Small intestine (tissue), 7 donors: ENCODE measurements at regions not wholly inside any gene's neighbourhood (a gene's known extent, or its start where the extent isn't known, plus 50 kb on each side); places are given as distances from the start of the nearest gene placed in this dataset.

ENCODE experiments used
- DNase-seq, 2 donors: peaks; one replicate each; pipeline versions ENCODE4 v3.0.0 to v3.0.0-alpha.2; 2013
- FAIRE-seq: peaks from 2 replicates; lab custom pipeline; 2012; peaks lifted over from hg19 to GRCh38; lab: Jason Lieb, UNC
- H3K27ac ChIP-seq, 3 donors: one replicate each; pipeline ENCODE4 v1.5.1; 2013; ENCODE audit warnings: low read length in 2 of 3, mild to moderate bottlenecking in 2 of 3, control low read depth in 1 of 3, inconsistent platforms in 1 of 3, low read depth in 1 of 3, moderate library complexity in 1 of 3
- H3K27me3 ChIP-seq, 3 donors: one replicate each; pipeline ENCODE4 v1.6.1; 2013; ENCODE audit warnings: low read length in 3 of 3, inconsistent platforms in 1 of 3; ENCODE audit not compliant: control insufficient read depth in 3 of 3, insufficient read depth in 3 of 3
- H3K36me3 ChIP-seq, 3 donors: one replicate each; pipeline ENCODE4 v1.6.1; 2013; ENCODE audit warnings: low read length in 3 of 3, inconsistent platforms in 1 of 3, low read depth in 1 of 3, mild to moderate bottlenecking in 1 of 3, moderate library complexity in 1 of 3; ENCODE audit not compliant: control insufficient read depth in 3 of 3, insufficient read depth in 2 of 3
- H3K4me1 ChIP-seq, 3 donors: one replicate each; pipeline ENCODE4 v1.6.1; 2013; ENCODE audit warnings: low read length in 2 of 3, inconsistent platforms in 1 of 3, low read depth in 1 of 3, mild to moderate bottlenecking in 1 of 3, moderate library complexity in 1 of 3; ENCODE audit not compliant: control insufficient read depth in 3 of 3, insufficient read depth in 2 of 3
- H3K4me3 ChIP-seq, 3 donors: one replicate each; pipeline ENCODE4 v1.5.1; 2013; ENCODE audit warnings: low read length in 3 of 3, control low read depth in 1 of 3, inconsistent platforms in 1 of 3, low read depth in 1 of 3, mild to moderate bottlenecking in 1 of 3, moderate library complexity in 1 of 3
- H3K9me3 ChIP-seq, 2 donors: one replicate each; pipeline ENCODE4 v1.6.1; 2013; ENCODE audit warnings: low read depth in 1 of 2, low read length in 1 of 2; ENCODE audit not compliant: control insufficient read depth in 2 of 2, insufficient read depth in 1 of 2
- WGBS, 3 donors: extraction: QIAGEN DNeasy Blood & Tissue Kit; methylation state at CpG; one replicate each; pipeline ENCODE4 v1.1.7; 2013; 5-methylcytosine and 5-hydroxymethylcytosine counted together
- donor health status: healthy with polysubstance abuse.
- donor health status: control.
- donor health status: control.
- donor health status: Bipolar disorder and iron deficiency.
- donor health status: healthy.

DNA sequence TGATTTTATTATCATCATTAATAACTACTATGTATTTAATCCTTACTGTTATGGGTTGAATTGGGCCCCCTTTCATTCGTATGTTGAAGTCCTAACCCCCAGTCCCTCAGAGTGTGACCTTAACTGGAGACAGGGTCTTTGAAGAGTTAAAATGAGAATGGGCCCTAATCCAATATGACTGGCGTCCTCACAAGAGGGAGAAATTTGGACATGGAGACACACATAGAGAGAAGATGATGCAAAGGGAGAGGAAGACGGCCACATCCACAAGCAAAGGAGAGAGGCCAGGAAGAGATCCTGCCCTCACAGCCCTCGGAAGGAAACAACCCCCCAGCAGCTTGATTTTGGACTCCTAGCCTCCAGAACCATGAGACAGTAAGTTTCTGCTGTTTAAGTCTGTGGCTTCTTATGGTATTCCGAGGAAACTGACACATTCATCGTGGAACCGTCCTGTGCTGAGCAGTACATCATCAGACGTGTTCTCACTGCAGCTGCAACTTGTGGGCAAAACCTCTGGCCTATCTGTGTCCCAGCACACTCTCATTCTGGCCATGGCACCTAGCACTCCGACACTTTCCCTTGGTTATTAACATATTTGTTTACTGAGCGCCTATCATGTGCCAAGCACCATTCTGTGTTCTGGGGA lies 127.6 kb downstream of the SLC38A6 start:
- Histone ChIP-seq H3K4me3 (no peak overlapping the region), H3K27ac (no peak overlapping the region), H3K27me3 (no peaks in the 10 kb centered on the region), H3K36me3 (no peaks in the 10 kb centered on the region), H3K9me3 (peaks cover 0 to 6% of the 10 kb centered on the region in 2 donors), H3K4me1 (peaks cover 0 to 8% (median 0%) of the 10 kb centered on the region in 3 donors)
- WGBS, 3 donors = 73 to 85% (median 84%) methylated on average over 10 of the region's 10 CpGs
- DNase-seq (no peak), FAIRE-seq (no peak)

- no peak for FAIRE-seq
- Histone ChIP-seq H3K27ac (peak overlapping the region in 1 of 3 donors; percentile 11), H3K4me3 (no peak overlapping the region), H3K9me3 (peaks cover 0 to 4% of the 10 kb centered on the region in 2 donors), H3K4me1 (peaks cover 0 to 14% (median 0%) of the 10 kb centered on the region in 3 donors), H3K27me3 (no peaks in the 10 kb centered on the region), H3K36me3 (no peaks in the 10 kb centered on the region)
- WGBS, 3 donors = 70 to 76% (median 74%) methylated on average over 6 of the region's 6 CpGs
- no peak for DNase-seq
Observed at GRCh38 chr14:61107869-61108493, 126.9 kb downstream of the SLC38A6 start.

DNA sequence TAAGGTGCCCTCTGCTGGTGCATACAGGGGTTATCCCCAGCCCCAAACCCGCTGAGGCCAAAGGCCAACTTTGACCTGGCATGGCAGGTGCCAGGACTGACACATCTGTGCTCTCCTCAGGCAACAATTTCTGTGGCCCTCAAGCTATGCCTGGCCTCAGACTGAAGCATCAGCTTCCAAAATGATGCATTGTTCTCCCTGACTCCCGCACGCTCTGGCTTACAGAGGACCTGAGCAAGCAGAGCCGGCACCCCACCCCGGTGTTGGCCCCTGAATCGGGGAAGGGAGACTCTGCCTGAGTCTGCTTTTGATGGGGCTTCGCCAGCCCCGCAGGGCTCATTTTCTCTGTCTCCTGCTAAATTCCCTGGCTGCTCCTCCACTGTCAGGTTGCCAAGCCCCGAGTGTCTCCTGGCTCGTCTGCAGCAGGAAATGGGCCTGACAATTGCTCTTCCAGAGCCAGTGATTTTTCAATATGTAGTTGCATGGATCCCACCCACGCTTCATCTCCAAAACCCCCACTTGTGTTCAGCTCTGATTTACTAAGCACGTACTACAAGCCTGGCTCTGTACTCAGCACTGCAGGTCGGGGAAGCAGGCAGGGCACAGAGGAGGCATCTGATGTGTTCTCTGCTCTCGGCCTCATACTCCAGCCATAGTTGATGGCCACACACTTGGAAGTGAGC lies 126.1 kb downstream of the SLC38A6 start:
- no peak for DNase-seq
- 65 to 90% (median 76%) methylated on average over 13 to 14 of the region's 14 CpGs for WGBS, 3 donors
- no peaks in the 10 kb centered on the region for H3K36me3 ChIP-seq

DNA sequence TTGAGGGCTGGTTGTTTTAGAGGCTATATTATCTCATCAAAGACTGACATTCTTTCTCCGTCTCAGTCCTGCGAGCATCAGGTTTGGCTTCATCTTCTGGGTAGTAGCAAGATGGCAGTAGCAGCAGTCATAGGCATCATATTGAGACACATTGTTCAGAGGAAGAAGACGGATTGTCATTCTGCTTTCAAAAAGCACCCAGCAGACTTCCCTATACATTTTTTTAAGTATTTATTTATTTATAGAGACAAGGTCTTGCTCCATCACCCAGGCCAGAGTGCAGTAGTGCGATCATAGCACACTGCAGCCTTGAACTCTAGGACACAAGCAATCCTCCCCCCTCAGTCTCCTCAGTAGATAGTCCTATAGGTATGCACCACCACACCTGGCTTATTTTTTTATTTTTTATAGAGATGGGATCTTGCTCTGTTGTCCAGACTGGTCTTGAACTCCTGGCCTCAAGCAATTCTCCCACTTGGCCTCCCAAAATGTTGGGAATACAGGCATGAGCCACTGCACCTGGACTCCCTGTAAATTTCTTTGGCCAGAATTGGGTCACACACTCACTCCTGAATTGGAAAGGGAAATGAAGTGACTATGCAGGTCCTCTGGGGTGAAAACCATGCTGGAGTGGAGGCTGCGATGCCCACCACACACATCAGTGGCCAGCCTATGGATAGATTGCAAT lies 125.4 kb downstream of the SLC38A6 start:
- Histone ChIP-seq H3K9me3 (no peaks in the 10 kb centered on the region), H3K4me1 (peaks cover 0 to 17% (median 2%) of the 10 kb centered on the region in 3 donors), H3K4me3 (no peak overlapping the region), H3K27me3 (no peaks in the 10 kb centered on the region), H3K36me3 (no peaks in the 10 kb centered on the region), H3K27ac (no peak overlapping the region)
- DNase-seq = no peak
- FAIRE-seq = no peak
- WGBS, 3 donors = 93 to 96% (median 94%) methylated on average over 5 of the region's 5 CpGs

More for the DNA sequence above, 126.1 kb downstream of the SLC38A6 start:
- H3K9me3 ChIP-seq = peaks cover 0 to 4% of the 10 kb centered on the region in 2 donors
- no peak overlapping the region for H3K4me3 ChIP-seq
- H3K27ac ChIP-seq = no peak overlapping the region
- no peak for FAIRE-seq
- H3K4me1 ChIP-seq = peaks cover 0 to 17% (median 0%) of the 10 kb centered on the region in 3 donors
- no peaks in the 10 kb centered on the region for H3K27me3 ChIP-seq

DNA sequence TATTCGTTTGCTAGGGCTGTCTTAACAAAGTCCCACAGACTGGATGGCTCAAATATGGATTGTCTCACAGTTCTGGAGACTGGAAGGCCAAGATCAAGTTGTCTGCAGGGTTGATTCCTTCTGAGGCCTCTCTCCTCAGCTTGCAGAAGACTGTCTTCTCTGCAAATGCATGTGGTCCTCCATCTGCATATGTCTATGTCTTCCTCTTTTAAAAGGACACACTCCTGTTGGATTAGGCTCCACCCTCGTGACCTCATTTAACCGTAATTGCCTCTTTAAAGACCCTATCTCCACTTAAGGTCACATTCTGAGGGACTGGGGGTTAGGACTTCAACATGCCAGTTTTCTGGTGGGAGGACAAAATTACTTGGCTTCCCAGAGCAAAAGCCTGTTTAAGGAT lies 123.3 kb downstream of the SLC38A6 start:
- DNase-seq = no peak
- FAIRE-seq = no peak
- Histone ChIP-seq H3K4me1 (peaks cover 0 to 17% (median 2%) of the 10 kb centered on the region in 3 donors), H3K27me3 (no peaks in the 10 kb centered on the region), H3K36me3 (no peaks in the 10 kb centered on the region), H3K27ac (peak overlapping the region in 2 of 3 donors; percentile 43 to 60), H3K4me3 (no peak overlapping the region), H3K9me3 (no peaks in the 10 kb centered on the region)
- 63 to 73% (median 69%) methylated on average over 3 of the region's 3 CpGs for WGBS, 3 donors

DNA sequence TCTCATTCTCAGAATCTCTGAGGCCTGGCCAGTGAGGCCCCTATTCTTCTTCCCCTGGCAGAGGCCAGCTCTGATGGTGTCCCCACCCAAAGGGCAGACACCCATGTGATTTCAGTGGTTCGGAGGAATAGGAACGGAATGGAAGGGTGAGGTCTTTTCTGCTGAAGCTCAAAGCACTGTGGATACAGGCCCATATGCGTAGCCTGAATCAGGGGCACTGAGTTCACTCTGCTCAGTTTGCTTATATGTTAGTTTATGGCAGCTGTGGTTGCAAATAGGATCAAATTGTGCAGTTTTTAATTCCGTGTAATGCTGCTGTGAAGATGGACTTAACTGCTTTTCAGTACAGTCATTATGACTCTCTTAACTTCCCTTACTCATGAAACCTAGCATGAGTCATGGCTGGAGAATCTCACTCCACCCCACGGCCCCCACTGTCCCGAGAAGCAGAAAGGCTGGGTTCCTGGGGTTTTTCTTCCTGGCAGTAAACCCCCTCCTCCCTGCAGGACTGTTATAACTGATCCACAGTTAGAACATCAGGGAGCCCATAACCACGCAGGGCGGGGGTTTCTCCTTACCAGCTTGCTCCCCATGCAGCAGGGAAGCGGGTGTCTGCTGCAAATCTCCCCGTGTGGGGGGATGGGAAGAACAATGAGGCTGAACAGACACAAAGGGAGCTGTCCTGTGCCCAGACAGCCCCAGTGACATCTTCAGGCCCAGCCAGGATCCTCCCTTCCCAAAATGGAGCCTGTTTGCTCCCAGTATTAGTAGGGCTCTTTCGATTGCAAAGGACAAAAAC lies 122.7 kb downstream of the SLC38A6 start:
- Histone ChIP-seq H3K4me1 (peaks cover 0 to 17% (median 2%) of the 10 kb centered on the region in 3 donors), H3K36me3 (no peaks in the 10 kb centered on the region), H3K9me3 (no peaks in the 10 kb centered on the region), H3K4me3 (no peak overlapping the region), H3K27me3 (no peaks in the 10 kb centered on the region), H3K27ac (peak overlapping the region in 2 of 3 donors; percentile 63 to 80)
- 45 to 64% (median 56%) methylated on average over 11 of the region's 11 CpGs for WGBS, 3 donors
- DNase-seq (peak in 1 of 2 donors; percentile 35), FAIRE-seq (no peak)

GRCh38 chr14:61102549-61103466 lies 121.8 kb downstream of the SLC38A6 start:
- H3K9me3 ChIP-seq = peaks cover 0 to 8% of the 10 kb centered on the region in 2 donors
- FAIRE-seq = no peak
- no peaks in the 10 kb centered on the region for H3K36me3 ChIP-seq
- WGBS, 3 donors = 73 to 82% (median 78%) methylated on average over 10 of the region's 10 CpGs
- no peak for DNase-seq
- H3K27me3 ChIP-seq = no peaks in the 10 kb centered on the region
- H3K4me3 ChIP-seq = no peak overlapping the region
- H3K4me1 ChIP-seq = peaks cover 0 to 17% (median 2%) of the 10 kb centered on the region in 3 donors
- peak overlapping the region in 2 of 3 donors; percentile 63 to 80 for H3K27ac ChIP-seq
